GM12878 (cell line): ENCODE measurements at regions not wholly inside any gene's neighbourhood (a gene's known extent, or its start where the extent isn't known, plus 50 kb on each side); places are given as distances from the start of the nearest gene placed in this dataset.

Source experiments
- ASH2L ChIP-seq: fragments of 300-600, 200-600 bp; sonication (generic); IDR thresholded peaks from 2 replicates; pipeline ENCODE4 v1.6.1; 2017; ENCODE audit warnings: low read depth, mild to moderate bottlenecking, borderline replicate concordance
- HCFC1 ChIP-seq: fragments of 150-350 bp; IDR thresholded peaks from 2 replicates; pipeline ENCODE4 v1.6.1; 2014; ENCODE audit warnings: low read length
- IRF3 ChIP-seq: fragments of 450-650 bp; IDR thresholded peaks from 2 replicates; pipeline ENCODE4 v1.6.1; 2014; ENCODE audit warnings: mild to moderate bottlenecking
- IRF4 ChIP-seq: IDR thresholded peaks from 2 replicates; pipeline ENCODE4 v1.6.1; 2011; ENCODE audit warnings: low read depth, low read length
- MAX ChIP-seq: IDR thresholded peaks from 2 replicates; pipeline ENCODE4 v1.6.1; 2012; ENCODE audit warnings: low read depth, low read length, improper control_type of control experiment
- NFYA ChIP-seq: IDR thresholded peaks from 2 replicates; pipeline ENCODE4 v1.6.1; 2011; ENCODE audit warnings: low read depth, mild to moderate bottlenecking, low read length, improper control_type of control experiment, borderline replicate concordance
- POLR2AphosphoS2 ChIP-seq: IDR thresholded peaks from 2 replicates; pipeline ENCODE4 v1.6.1; 2011; ENCODE audit warnings: low read depth, mild to moderate bottlenecking, low read length, improper control_type of control experiment, moderate library complexity
- POLR2AphosphoS5 ChIP-seq: IDR thresholded peaks from 2 replicates; pipeline ENCODE4 v1.6.1; 2011; ENCODE audit warnings: mild to moderate bottlenecking, low read length, inconsistent platforms
- POU2F2 ChIP-seq: IDR thresholded peaks from 3 replicates; pipeline ENCODE4 v1.6.1; 2011; ENCODE audit warnings: low read depth, mild to moderate bottlenecking, low read length, borderline replicate concordance
- SMAD1 ChIP-seq: fragments of 450-650 bp; IDR thresholded peaks from 2 replicates; pipeline ENCODE4 v1.6.1; 2018; ENCODE audit warnings: mild to moderate bottlenecking, low read depth; ENCODE audit not compliant: partially characterized antibody
- TCF3 ChIP-seq: IDR thresholded peaks from 2 replicates; pipeline ENCODE4 v1.6.1; 2012; ENCODE audit warnings: low read depth, mild to moderate bottlenecking, low read length, borderline replicate concordance; ENCODE audit not compliant: insufficient read depth
- ZNF592 ChIP-seq: fragments of 450-650 bp; IDR thresholded peaks from 2 replicates; pipeline ENCODE4 v1.6.1; 2017; ENCODE audit warnings: mild to moderate bottlenecking, moderate library complexity
- TF ChIP-seq, protein P1 (sequence below): fragments of 450-650 bp; IDR thresholded peaks from 2 replicates; pipeline ENCODE4 v1.6.1; 2017; ENCODE audit warnings: antibody characterized with exemption, mild to moderate bottlenecking, moderate library complexity
- TF ChIP-seq, protein P2 (sequence below): fragments of 450-650 bp; IDR thresholded peaks from 2 replicates; pipeline ENCODE4 v1.6.1; 2016; ENCODE audit warnings: mild to moderate bottlenecking
- TF ChIP-seq, protein P3 (sequence below): IDR thresholded peaks from 2 replicates; pipeline ENCODE4 v1.6.1; 2012; ENCODE audit warnings: low read depth, low read length, improper control_type of control experiment

DNA sequence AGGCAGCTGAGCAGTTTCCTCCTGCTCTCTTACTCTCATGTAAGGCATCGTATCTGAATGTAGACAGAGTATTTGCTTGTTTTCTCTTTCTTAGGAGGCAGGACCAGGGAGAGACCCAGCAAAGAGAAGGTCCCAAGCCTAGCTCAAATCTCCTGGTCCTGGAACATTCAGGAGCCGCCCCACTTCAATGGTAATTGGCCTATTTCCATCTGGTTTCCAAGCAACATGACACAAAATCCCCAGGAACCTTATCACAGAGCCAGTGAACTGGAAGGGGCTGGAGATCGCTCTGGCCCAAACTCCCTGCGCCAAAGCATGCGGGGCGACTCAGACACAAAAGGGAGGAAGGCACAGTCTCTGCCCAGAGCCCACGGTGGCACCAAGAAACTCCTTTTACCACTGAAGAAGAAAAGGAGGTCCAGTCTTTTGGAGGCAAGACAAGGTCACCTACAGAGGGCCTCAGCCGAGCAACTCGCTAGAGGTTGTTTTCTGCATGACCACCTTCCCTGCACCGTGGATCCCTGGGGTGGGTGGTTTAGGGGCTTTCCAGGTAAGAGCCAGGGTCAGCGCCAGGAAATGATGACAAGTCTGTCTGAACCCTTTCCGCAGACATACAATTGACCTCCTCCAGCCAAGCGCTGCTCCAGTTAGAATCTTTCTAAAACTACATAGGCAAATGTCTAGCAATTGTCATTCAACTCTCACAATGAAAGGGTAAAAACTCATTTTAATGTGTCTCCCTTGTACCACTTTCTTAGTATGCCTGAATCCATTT, 394.7 kb downstream of the SOX9 start (continued):
- TF ChIP-seq, protein P1, sequence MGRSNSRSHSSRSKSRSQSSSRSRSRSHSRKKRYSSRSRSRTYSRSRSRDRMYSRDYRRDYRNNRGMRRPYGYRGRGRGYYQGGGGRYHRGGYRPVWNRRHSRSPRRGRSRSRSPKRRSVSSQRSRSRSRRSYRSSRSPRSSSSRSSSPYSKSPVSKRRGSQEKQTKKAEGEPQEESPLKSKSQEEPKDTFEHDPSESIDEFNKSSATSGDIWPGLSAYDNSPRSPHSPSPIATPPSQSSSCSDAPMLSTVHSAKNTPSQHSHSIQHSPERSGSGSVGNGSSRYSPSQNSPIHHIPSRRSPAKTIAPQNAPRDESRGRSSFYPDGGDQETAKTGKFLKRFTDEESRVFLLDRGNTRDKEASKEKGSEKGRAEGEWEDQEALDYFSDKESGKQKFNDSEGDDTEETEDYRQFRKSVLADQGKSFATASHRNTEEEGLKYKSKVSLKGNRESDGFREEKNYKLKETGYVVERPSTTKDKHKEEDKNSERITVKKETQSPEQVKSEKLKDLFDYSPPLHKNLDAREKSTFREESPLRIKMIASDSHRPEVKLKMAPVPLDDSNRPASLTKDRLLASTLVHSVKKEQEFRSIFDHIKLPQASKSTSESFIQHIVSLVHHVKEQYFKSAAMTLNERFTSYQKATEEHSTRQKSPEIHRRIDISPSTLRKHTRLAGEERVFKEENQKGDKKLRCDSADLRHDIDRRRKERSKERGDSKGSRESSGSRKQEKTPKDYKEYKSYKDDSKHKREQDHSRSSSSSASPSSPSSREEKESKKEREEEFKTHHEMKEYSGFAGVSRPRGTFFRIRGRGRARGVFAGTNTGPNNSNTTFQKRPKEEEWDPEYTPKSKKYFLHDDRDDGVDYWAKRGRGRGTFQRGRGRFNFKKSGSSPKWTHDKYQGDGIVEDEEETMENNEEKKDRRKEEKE: no peak
- TF ChIP-seq ASH2L (no peak), MAX (no peak), POLR2AphosphoS5 (peak; percentile 35; the same call in 1 of the 2 replicates), IRF3 (no peak), IRF4 (no peak), POLR2AphosphoS2 (peak; percentile 23; the same call in 1 of the 2 replicates), POU2F2 (peak; percentile 72; the same call in 1 of the 3 replicates), HCFC1 (no peak), ZNF592 (peak; percentile 74; the same call in 1 of the 2 replicates), SMAD1 (no peak), TCF3 (no peak), NFYA (no peak)
- TF ChIP-seq, protein P2, sequence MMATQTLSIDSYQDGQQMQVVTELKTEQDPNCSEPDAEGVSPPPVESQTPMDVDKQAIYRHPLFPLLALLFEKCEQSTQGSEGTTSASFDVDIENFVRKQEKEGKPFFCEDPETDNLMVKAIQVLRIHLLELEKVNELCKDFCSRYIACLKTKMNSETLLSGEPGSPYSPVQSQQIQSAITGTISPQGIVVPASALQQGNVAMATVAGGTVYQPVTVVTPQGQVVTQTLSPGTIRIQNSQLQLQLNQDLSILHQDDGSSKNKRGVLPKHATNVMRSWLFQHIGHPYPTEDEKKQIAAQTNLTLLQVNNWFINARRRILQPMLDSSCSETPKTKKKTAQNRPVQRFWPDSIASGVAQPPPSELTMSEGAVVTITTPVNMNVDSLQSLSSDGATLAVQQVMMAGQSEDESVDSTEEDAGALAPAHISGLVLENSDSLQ: no peak
- TF ChIP-seq, protein P3, sequence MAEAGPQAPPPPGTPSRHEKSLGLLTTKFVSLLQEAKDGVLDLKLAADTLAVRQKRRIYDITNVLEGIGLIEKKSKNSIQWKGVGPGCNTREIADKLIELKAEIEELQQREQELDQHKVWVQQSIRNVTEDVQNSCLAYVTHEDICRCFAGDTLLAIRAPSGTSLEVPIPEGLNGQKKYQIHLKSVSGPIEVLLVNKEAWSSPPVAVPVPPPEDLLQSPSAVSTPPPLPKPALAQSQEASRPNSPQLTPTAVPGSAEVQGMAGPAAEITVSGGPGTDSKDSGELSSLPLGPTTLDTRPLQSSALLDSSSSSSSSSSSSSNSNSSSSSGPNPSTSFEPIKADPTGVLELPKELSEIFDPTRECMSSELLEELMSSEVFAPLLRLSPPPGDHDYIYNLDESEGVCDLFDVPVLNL: no peak
